ENCODE measurements at regions not wholly inside any gene's neighbourhood (a gene's known extent, or its start where the extent isn't known, plus 50 kb on each side); places are given as distances from the start of the nearest gene placed in this dataset.

GRCh38 chr6:22095836-22096235 is 201.0 kb downstream of the PRL start:
- TF ChIP-seq EZH2 (IDR thresholded peaks at IDR 0.05; ENCODE audit: insufficient read depth, low read length): no peak
- TF ChIP-seq, protein P1, sequence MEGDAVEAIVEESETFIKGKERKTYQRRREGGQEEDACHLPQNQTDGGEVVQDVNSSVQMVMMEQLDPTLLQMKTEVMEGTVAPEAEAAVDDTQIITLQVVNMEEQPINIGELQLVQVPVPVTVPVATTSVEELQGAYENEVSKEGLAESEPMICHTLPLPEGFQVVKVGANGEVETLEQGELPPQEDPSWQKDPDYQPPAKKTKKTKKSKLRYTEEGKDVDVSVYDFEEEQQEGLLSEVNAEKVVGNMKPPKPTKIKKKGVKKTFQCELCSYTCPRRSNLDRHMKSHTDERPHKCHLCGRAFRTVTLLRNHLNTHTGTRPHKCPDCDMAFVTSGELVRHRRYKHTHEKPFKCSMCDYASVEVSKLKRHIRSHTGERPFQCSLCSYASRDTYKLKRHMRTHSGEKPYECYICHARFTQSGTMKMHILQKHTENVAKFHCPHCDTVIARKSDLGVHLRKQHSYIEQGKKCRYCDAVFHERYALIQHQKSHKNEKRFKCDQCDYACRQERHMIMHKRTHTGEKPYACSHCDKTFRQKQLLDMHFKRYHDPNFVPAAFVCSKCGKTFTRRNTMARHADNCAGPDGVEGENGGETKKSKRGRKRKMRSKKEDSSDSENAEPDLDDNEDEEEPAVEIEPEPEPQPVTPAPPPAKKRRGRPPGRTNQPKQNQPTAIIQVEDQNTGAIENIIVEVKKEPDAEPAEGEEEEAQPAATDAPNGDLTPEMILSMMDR (IDR thresholded peaks at IDR 0.05; ENCODE audit: insufficient read depth, low read depth, low read length): no peak
